Breast epithelium (tissue), 4 donors: ENCODE measurements at regions not wholly inside any gene's neighbourhood (a gene's known extent, or its start where the extent isn't known, plus 50 kb on each side); places are given as distances from the start of the nearest gene placed in this dataset.

Source experiments
- DNase-seq, 2 donors: peaks; one replicate each; pipeline ENCODE4 v3.0.0-alpha.2; 2019; ENCODE audit warnings: low spot score in 2 of 2
- H3K27ac ChIP-seq, 2 donors: fragments of 200-600 bp; sonication (generic) in 1 of 2; one replicate each; pipeline ENCODE4 v1.5.1; 2016 to 2019; ENCODE audit warnings: mild to moderate bottlenecking in 1 of 2
- H3K27me3 ChIP-seq, 2 donors: fragments of 200-600 bp; sonication (generic) in 1 of 2; one replicate each; pipeline versions ENCODE4 v1.5.1 to v1.6.0; 2017 to 2019; ENCODE audit warnings: control low read depth in 1 of 2, mild to moderate bottlenecking in 1 of 2
- H3K36me3 ChIP-seq: fragments of 200-600 bp; one replicate; pipeline ENCODE4 v1.5.1; 2019
- H3K4me1 ChIP-seq, 2 donors: fragments of 200-600 bp; sonication (generic); one replicate each; pipeline ENCODE4 v1.5.1; 2016 to 2019; ENCODE audit warnings: control low read depth in 1 of 2
- H3K4me3 ChIP-seq, 3 donors: fragments of 200-600 bp; sonication (generic); 1 replicate in 2 of 3; 2 replicates in 1 of 3; pipeline ENCODE4 v1.5.1; 2016 to 2019; ENCODE audit warnings: mild to moderate bottlenecking in 3 of 3, moderate library complexity in 2 of 3
- H3K9me3 ChIP-seq, 2 donors: fragments of 200-600 bp; sonication (generic) in 1 of 2; one replicate each; pipeline ENCODE4 v1.5.1; 2016 to 2019; ENCODE audit warnings: control low read depth in 1 of 2
- POLR2A ChIP-seq: fragments of 450-650 bp; IDR thresholded peaks from one replicate; pipeline ENCODE4 v1.6.1; 2016; ENCODE audit warnings: antibody characterized with exemption, mild to moderate bottlenecking, moderate library complexity
- POLR2AphosphoS5 ChIP-seq, 3 donors: sonication (generic); formaldehyde crosslinking; IDR thresholded peaks; one replicate each; pipeline ENCODE4 v1.6.1; 2017; ENCODE audit warnings: antibody characterized with exemption in 3 of 3
- intact Hi-C: fragments of 100-400 bp; cut with DNase I; formaldehyde crosslinking; loops from one replicate; pipeline ENCODE4 v1.15.1; 2023; ENCODE audit warnings: low total_unique reads
- TF ChIP-seq, protein P1 (sequence below), 3 donors: fragments of 450-650 bp; IDR thresholded peaks; one replicate each; pipeline ENCODE4 v1.5.1; 2016 to 2017; ENCODE audit warnings: antibody characterized with exemption in 3 of 3, mild to moderate bottlenecking in 3 of 3, moderate library complexity in 3 of 3

DNA sequence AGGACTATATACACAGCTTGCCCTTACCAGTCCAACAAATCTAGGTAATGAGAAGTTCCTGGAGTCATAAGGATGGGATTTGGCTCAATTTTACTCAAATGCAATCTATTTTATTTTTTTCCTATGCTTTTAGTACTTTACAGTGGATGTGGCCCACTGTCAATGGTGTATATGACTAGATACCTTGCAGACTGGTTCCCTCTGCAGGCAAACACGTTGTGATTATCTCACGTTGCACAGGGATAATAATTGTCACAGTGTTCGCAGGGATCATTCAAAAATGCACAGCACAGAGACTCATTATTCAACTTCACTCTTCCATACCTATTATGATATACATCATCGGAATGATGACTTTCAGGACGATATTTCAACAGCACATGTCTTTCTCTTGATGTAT, 359.7 kb downstream of the MBD2 start:
- H3K27me3 ChIP-seq = no peaks in the 10 kb centered on the region

DNA sequence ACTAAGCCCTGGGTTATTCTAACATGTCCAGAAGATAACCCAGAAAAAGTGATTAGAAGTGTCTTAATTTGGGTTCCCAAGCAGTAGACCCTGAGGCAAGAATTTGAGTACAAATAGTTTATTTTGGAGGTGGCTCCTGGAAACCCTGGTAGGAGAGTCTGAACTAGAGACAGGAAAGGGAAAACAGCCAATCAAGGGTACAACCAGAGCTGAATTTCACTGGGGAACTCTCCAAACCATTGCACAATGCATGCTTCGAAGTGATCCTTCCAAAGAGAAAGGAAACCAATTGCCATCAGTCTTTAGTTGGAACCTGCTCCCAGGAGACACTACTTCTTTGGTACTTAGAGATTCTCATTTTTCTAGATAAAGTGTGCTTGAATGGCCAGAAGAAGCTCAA, 361.5 kb downstream of the MBD2 start:
- TF ChIP-seq, protein P1, sequence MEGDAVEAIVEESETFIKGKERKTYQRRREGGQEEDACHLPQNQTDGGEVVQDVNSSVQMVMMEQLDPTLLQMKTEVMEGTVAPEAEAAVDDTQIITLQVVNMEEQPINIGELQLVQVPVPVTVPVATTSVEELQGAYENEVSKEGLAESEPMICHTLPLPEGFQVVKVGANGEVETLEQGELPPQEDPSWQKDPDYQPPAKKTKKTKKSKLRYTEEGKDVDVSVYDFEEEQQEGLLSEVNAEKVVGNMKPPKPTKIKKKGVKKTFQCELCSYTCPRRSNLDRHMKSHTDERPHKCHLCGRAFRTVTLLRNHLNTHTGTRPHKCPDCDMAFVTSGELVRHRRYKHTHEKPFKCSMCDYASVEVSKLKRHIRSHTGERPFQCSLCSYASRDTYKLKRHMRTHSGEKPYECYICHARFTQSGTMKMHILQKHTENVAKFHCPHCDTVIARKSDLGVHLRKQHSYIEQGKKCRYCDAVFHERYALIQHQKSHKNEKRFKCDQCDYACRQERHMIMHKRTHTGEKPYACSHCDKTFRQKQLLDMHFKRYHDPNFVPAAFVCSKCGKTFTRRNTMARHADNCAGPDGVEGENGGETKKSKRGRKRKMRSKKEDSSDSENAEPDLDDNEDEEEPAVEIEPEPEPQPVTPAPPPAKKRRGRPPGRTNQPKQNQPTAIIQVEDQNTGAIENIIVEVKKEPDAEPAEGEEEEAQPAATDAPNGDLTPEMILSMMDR (IDR thresholded peaks at IDR 0.05) = no peak
- TF ChIP-seq POLR2AphosphoS5 (IDR thresholded peaks at IDR 0.05) = no peak
- no peak for TF ChIP-seq POLR2A
- intact Hi-C loops = loop anchor here (10.0 kb wide), 1 partner anchor 1408 kb away; no protein-coding TSS in a partner anchor
- no peaks in the 10 kb centered on the region for H3K27me3 ChIP-seq
- no peaks in the 10 kb centered on the region for H3K36me3 ChIP-seq
- DNase-seq = no peak
- no peaks in the 10 kb centered on the region for H3K4me1 ChIP-seq
- no peak overlapping the region for H3K27ac ChIP-seq
- H3K9me3 ChIP-seq = no peaks in the 10 kb centered on the region
- no peak overlapping the region for H3K4me3 ChIP-seq

More for the DNA sequence above, 359.7 kb downstream of the MBD2 start:
- no peaks in the 10 kb centered on the region for H3K4me1 ChIP-seq
- no peak overlapping the region for H3K27ac ChIP-seq
- intact Hi-C loops = loop anchor here (10.0 kb wide), 1 partner anchor 1410 kb away; no protein-coding TSS in a partner anchor
- TF ChIP-seq, protein P1 (IDR thresholded peaks at IDR 0.05) = no peak
- no peak for TF ChIP-seq POLR2A
- no peak for TF ChIP-seq POLR2AphosphoS5 (IDR thresholded peaks at IDR 0.05)
- no peaks in the 10 kb centered on the region for H3K9me3 ChIP-seq
- no peak overlapping the region for H3K4me3 ChIP-seq
- no peaks in the 10 kb centered on the region for H3K36me3 ChIP-seq
- no peak for DNase-seq

DNA sequence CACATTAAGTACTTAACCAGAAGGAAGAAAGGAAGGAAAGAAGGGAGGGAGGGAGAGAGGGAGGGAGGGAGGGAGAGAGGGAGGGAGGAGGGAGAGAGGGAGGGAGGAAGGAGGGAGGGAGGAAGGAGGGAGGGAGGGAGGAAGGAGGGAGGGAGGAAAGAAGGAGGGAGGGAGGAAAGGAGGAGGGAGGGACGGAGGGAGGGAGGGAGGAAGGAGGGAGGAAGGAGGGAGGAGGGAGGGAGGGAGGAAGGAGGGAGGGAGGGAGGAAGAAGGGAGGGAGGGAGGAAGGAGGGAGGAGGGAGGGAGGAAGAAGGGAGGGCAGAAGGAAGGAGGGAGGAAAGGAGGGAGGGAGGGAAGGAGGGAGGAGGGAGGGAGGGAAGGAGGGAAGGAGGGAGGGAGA, 363.3 kb downstream of the MBD2 start:
- Histone ChIP-seq H3K9me3 (no peaks in the 10 kb centered on the region), H3K4me3 (no peak overlapping the region), H3K4me1 (no peaks in the 10 kb centered on the region), H3K27ac (no peak overlapping the region), H3K36me3 (no peaks in the 10 kb centered on the region), H3K27me3 (no peaks in the 10 kb centered on the region)
- DNase-seq = no peak
- intact Hi-C loops = loop anchor here (10.0 kb wide), 1 partner anchor 1406 kb away; no protein-coding TSS in a partner anchor
- TF ChIP-seq POLR2AphosphoS5 (IDR thresholded peaks at IDR 0.05) = no peak
- TF ChIP-seq, protein P1 (IDR thresholded peaks at IDR 0.05) = no peak
- TF ChIP-seq POLR2A = no peak

DNA sequence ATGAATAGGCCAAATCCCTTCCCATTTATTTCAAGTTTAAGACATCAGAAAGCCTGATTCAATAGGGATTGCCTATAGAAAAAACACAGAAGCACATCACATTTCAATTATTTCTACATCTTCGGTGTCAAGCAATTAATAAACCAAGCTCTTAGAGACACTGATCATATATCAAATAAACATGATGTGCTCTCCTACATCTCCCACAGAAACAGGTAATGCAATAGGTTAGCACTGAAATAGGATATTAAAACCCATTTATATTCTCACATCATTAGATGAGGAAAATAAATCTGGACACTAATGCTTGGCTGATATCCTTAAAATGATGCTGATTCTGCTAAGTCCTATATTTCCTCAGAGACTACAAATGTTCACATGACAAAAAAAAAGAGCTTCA, 364.7 kb downstream of the MBD2 start:
- H3K27me3 ChIP-seq = no peaks in the 10 kb centered on the region
- H3K4me1 ChIP-seq = no peaks in the 10 kb centered on the region
- TF ChIP-seq, protein P1 (IDR thresholded peaks at IDR 0.05) = no peak
- no peak for TF ChIP-seq POLR2AphosphoS5 (IDR thresholded peaks at IDR 0.05)
- TF ChIP-seq POLR2A = no peak
- DNase-seq = no peak
- no peak overlapping the region for H3K4me3 ChIP-seq
- no peaks in the 10 kb centered on the region for H3K9me3 ChIP-seq
- intact Hi-C loops = loop anchor here (10.0 kb wide), 1 partner anchor 1405 kb away; no protein-coding TSS in a partner anchor
- H3K27ac ChIP-seq = no peak overlapping the region
- H3K36me3 ChIP-seq = no peaks in the 10 kb centered on the region

DNA sequence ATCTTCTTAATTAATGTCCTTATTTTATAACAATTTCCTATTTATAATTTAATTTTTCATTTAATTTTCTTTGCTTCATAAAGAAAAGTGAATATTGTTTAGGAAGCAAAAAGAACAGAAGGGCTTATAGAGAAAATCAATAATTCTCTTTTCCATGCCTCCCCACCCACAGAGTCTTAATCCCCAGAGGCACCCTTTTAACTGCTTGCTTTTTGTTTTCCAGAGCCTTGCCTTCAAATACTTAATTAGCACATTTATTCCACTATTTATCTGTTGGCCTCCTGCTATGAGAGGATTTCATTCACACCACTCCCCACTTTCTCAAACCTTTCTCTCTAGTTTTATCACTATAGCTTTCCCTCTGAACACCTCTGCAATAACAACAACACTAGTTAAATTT, 373.6 kb downstream of the MBD2 start:
- Histone ChIP-seq H3K9me3 (peaks cover 0 to 4% of the 10 kb centered on the region in 2 donors), H3K4me1 (no peaks in the 10 kb centered on the region), H3K27me3 (no peaks in the 10 kb centered on the region), H3K27ac (no peak overlapping the region), H3K36me3 (no peaks in the 10 kb centered on the region), H3K4me3 (no peak overlapping the region)
- intact Hi-C loops = no loop called here
- TF ChIP-seq POLR2AphosphoS5 (IDR thresholded peaks at IDR 0.05) = no peak
- TF ChIP-seq POLR2A = no peak
- TF ChIP-seq, protein P1 (IDR thresholded peaks at IDR 0.05) = no peak
- no peak for DNase-seq
